HepG2 (cell line): ENCODE measurements at regions not wholly inside any gene's neighbourhood (a gene's known extent, or its start where the extent isn't known, plus 50 kb on each side); places are given as distances from the start of the nearest gene placed in this dataset.

Experiments used
- ATAC-seq: fragments of 200-7000 bp; cut with Tn5 transposase; 3 replicates; pipeline ENCODE4 v1.9.1; 2020; ENCODE audit warnings: mild to moderate bottlenecking, moderate library complexity
- BruUV-seq: library from RNA; stranded (reverse); fragments of 400-500 nt; replicated peaks from 2 replicates; lab custom pipeline; 2021; lab: Mats Ljungman, UMichigan
- CTCF ChIA-PET: fragments of 300-600 bp; formaldehyde crosslinking; extraction: SDS; loops from one replicate; lab custom pipeline; 2021; ENCODE audit warnings: low total read pairs, inconsistent platforms, low intra/inter-chr PET ratio; lab: Yijun Ruan, JAX
- POLR2A ChIA-PET: fragments of 350-600 bp; sonication (Branson Sonifier 250); formaldehyde crosslinking; loops from one replicate; lab custom pipeline; 2020; ENCODE audit warnings: antibody characterized with exemption, inconsistent platforms; lab: Yijun Ruan, JAX
- DNase-seq: peaks from one replicate; pipeline ENCODE4 v3.0.0-alpha.2; 2015; ENCODE audit warnings: low spot score
- FAIRE-seq: peaks from 3 replicates; lab custom pipeline; 2011; peaks lifted over from hg19 to GRCh38; lab: Jason Lieb, UNC
- H2AFZ ChIP-seq: one replicate; pipeline ENCODE4 v1.6.1; 2011; ENCODE audit warnings: low read length, inconsistent platforms
- H3K27ac ChIP-seq: fragments of 300-600 bp; 3 replicates; pipeline ENCODE4 v1.8.0; 2011; ENCODE audit warnings: mixed run types, mild to moderate bottlenecking, mixed read lengths, low read length, inconsistent platforms; ENCODE audit not compliant: insufficient read depth; ENCODE audit errors: extremely low read length
- H3K27me3 ChIP-seq, 2 experiments: fragments of 200-600 bp in 1 of 2; 2 replicates in 1 of 2; 3 replicates in 1 of 2; pipeline versions ENCODE4 v1.6.0 to v1.8.0; 2011; ENCODE audit warnings: low read length in 2 of 2, mild to moderate bottlenecking in 2 of 2, moderate library complexity in 2 of 2, inconsistent platforms in 1 of 2; ENCODE audit not compliant: insufficient read depth in 2 of 2, control insufficient read depth in 1 of 2
- H3K36me3 ChIP-seq, 2 experiments: fragments of 200-600 bp in 1 of 2; replicated peaks in 1 of 2; 2 replicates in 1 of 2; 3 replicates in 1 of 2; pipeline versions ENCODE4 v1.5.1 to v1.8.0; 2011; ENCODE audit warnings: low read length in 2 of 2, inconsistent platforms in 1 of 2; ENCODE audit not compliant: insufficient read depth in 2 of 2, control insufficient read depth in 1 of 2
- H3K4me1 ChIP-seq: 2 replicates; pipeline ENCODE4 v1.5.1; 2012; ENCODE audit warnings: low read length, inconsistent platforms; ENCODE audit not compliant: insufficient read depth
- H3K4me2 ChIP-seq: 2 replicates; pipeline ENCODE4 v1.6.0; 2011; ENCODE audit warnings: low read depth, low read length, inconsistent platforms
- H3K4me3 ChIP-seq, 3 experiments: fragments of 200-600 bp in 1 of 3; sonication (generic), shearing (Covaris generic) in 1 of 3; replicated peaks in 1 of 3; 2 replicates each; pipeline ENCODE4 v1.5.1; 2011 to 2016; ENCODE audit warnings: low read length in 3 of 3, inconsistent platforms in 2 of 3, low read depth in 2 of 3, mild to moderate bottlenecking in 2 of 3, control low read depth in 1 of 3, mixed read lengths in 1 of 3; ENCODE audit not compliant: insufficient read depth in 1 of 3
- H3K79me2 ChIP-seq: one replicate; pipeline ENCODE4 v1.6.1; 2011; ENCODE audit warnings: low read length, inconsistent platforms; ENCODE audit not compliant: insufficient read depth
- H3K9ac ChIP-seq: 2 replicates; pipeline ENCODE4 v1.6.0; 2011; ENCODE audit warnings: mild to moderate bottlenecking, low read depth, low read length, inconsistent platforms; ENCODE audit not compliant: insufficient read depth
- H3K9me3 ChIP-seq: 2 replicates; pipeline ENCODE4 v1.5.1; 2012; ENCODE audit warnings: mild to moderate bottlenecking, low read length
- H4K20me1 ChIP-seq: 2 replicates; pipeline ENCODE4 v1.6.0; 2011; ENCODE audit warnings: inconsistent platforms, mild to moderate bottlenecking, low read length, moderate library complexity; ENCODE audit not compliant: insufficient read depth
- CBX5 ChIP-seq: sonication (generic); formaldehyde crosslinking; IDR thresholded peaks from 2 replicates; pipeline ENCODE4 v1.4.0; 2020; ENCODE audit warnings: missing genetic modification reagents, borderline replicate concordance
- CHD2 ChIP-seq: IDR thresholded peaks from 2 replicates; pipeline ENCODE4 v1.6.1; 2011; ENCODE audit warnings: low read depth, low read length, improper control_type of control experiment
- DBP ChIP-seq: sonication (generic); formaldehyde crosslinking; IDR thresholded peaks from 2 replicates; pipeline ENCODE4 v1.4.0; 2020; ENCODE audit warnings: missing genetic modification reagents; ENCODE audit errors: not compliant biosample characterization
- ELF4 ChIP-seq: sonication (generic); formaldehyde crosslinking; IDR thresholded peaks from 2 replicates; pipeline ENCODE4 v1.5.0; 2020; ENCODE audit warnings: missing genetic modification reagents, mild to moderate bottlenecking, moderate library complexity, borderline replicate concordance
- NFKBIZ ChIP-seq: IDR thresholded peaks from 2 replicates; pipeline ENCODE4 v1.6.1; 2018; ENCODE audit warnings: missing genetic modification reagents, missing compliant biosample characterization
- PBX2 ChIP-seq: IDR thresholded peaks from 2 replicates; pipeline ENCODE4 v1.6.1; 2016; ENCODE audit warnings: control low read depth
- YEATS4 ChIP-seq: sonication (generic); formaldehyde crosslinking; IDR thresholded peaks from 2 replicates; pipeline ENCODE4 v1.4.0; 2020; ENCODE audit warnings: missing genetic modification reagents, borderline replicate concordance
- ZBTB42 ChIP-seq: sonication (generic); formaldehyde crosslinking; IDR thresholded peaks from 2 replicates; pipeline ENCODE4 v1.5.0; 2020; ENCODE audit warnings: mild to moderate bottlenecking, missing genetic modification reagents
- ZC3H13 ChIP-seq: sonication (generic); formaldehyde crosslinking; IDR thresholded peaks from 2 replicates; pipeline ENCODE4 v1.8.1; 2023; ENCODE audit warnings: mild to moderate bottlenecking, missing genetic modification reagents, moderate library complexity
- ZNF160 ChIP-seq: sonication (generic); formaldehyde crosslinking; IDR thresholded peaks from 2 replicates; pipeline ENCODE4 v1.8.0; 2022; ENCODE audit warnings: mild to moderate bottlenecking, inconsistent platforms, missing genetic modification reagents
- ZNF549 ChIP-seq: sonication (generic); formaldehyde crosslinking; IDR thresholded peaks from 2 replicates; pipeline ENCODE4 v1.5.0; 2020; ENCODE audit warnings: missing genetic modification reagents
- ZSCAN30 ChIP-seq: sonication (generic); formaldehyde crosslinking; IDR thresholded peaks from 2 replicates; pipeline ENCODE4 v1.5.0; 2020; ENCODE audit warnings: mild to moderate bottlenecking, missing genetic modification reagents
- in situ Hi-C: cut with HindIII; loops from 2 replicates; pipeline ENCODE4 v1.10.0; 2017; ENCODE audit warnings: low pct_unique_long_range_greater_than_20kb; ENCODE audit not compliant: extremely low pct_ligation_motif_present
- intact Hi-C: fragments of 100-400 bp; cut with micrococcal nuclease; formaldehyde crosslinking; loops from one replicate; pipeline ENCODE4 v1.10.0; 2022; ENCODE audit not compliant: unreplicated experiment

GRCh38 chr4:32206756-32207155, 1486.6 kb downstream of the PCDH7 start (continued):
- TF ChIP-seq ZC3H13 (CRISPR knock-in tag), result no peak
- TF ChIP-seq NFKBIZ, result no peak
- no peak for TF ChIP-seq ZBTB42 (CRISPR knock-in tag)
- TF ChIP-seq ZSCAN30 (CRISPR knock-in tag), result no peak
- TF ChIP-seq CHD2, result no peak
- no peak for TF ChIP-seq ZNF160 (CRISPR knock-in tag)
- TF ChIP-seq ZNF549 (CRISPR knock-in tag), result no peak
- no peak for TF ChIP-seq DBP (CRISPR knock-in tag)
- no peak for TF ChIP-seq CBX5 (CRISPR knock-in tag)
- no peak for TF ChIP-seq PBX2 (CRISPR knock-in tag)
- TF ChIP-seq YEATS4, result no peak

GRCh38 chr4:32207456-32207855, 1487.3 kb downstream of the PCDH7 start:
- Histone ChIP-seq H3K4me2 (no peak overlapping the region), H3K36me3 (no peaks in the 10 kb centered on the region), H3K9me3 (peaks cover 30% of the 10 kb centered on the region), H3K27me3 (no peaks in the 10 kb centered on the region), H4K20me1 (no peaks in the 10 kb centered on the region), H3K79me2 (no peaks in the 10 kb centered on the region), H3K27ac (no peak overlapping the region), H2AFZ (no peak overlapping the region), H3K4me1 (no peaks in the 10 kb centered on the region), H3K9ac (no peak overlapping the region), H3K4me3 (no peak overlapping the region)
- no TSS peak for BruUV-seq
- POLR2A ChIA-PET, result no interaction called here
- no peak for TF ChIP-seq ELF4 (CRISPR knock-in tag)
- FAIRE-seq (no peak), DNase-seq (no peak), ATAC-seq (no peak)
- intact Hi-C loops (no loop called here), in situ Hi-C loops (no loop called here)
- CTCF ChIA-PET, result no interaction called here
